Lower lobe of right lung (tissue), 2 donors: ENCODE measurements at regions not wholly inside any gene's neighbourhood (a gene's known extent, or its start where the extent isn't known, plus 50 kb on each side); places are given as distances from the start of the nearest gene placed in this dataset.
"Not testable (repeated sequence)": the region's sequence is repeated elsewhere in the genome, so short reads cannot be mapped to it uniquely, and the experiment has no call there.

Experiments
- ATAC-seq, 2 donors: fragments of 200-7000 bp; cut with Tn5 transposase; one replicate each; pipeline ENCODE4 v1.9.1; 2020 to 2022; ENCODE audit warnings: mild to moderate bottlenecking in 2 of 2, moderate library complexity in 2 of 2
- DNase-seq: peaks from one replicate; pipeline ENCODE4 v3.0.0-alpha.2; 2020
- H3K27ac ChIP-seq: fragments of 200-600 bp; one replicate; pipeline ENCODE4 v1.8.0; 2022
- H3K27me3 ChIP-seq: fragments of 200-600 bp; one replicate; pipeline ENCODE4 v1.8.0; 2022; ENCODE audit warnings: low read depth
- H3K36me3 ChIP-seq: fragments of 200-600 bp; one replicate; pipeline ENCODE4 v1.8.0; 2022; ENCODE audit warnings: mild to moderate bottlenecking
- H3K4me1 ChIP-seq: fragments of 200-600 bp; one replicate; pipeline ENCODE4 v1.8.0; 2022
- H3K4me3 ChIP-seq: fragments of 200-600 bp; one replicate; pipeline ENCODE4 v1.8.0; 2022; ENCODE audit warnings: mild to moderate bottlenecking
- H3K9me3 ChIP-seq: fragments of 200-600 bp; one replicate; pipeline ENCODE4 v1.8.0; 2022
- CTCF ChIP-seq: fragments of 200-600 bp; IDR thresholded peaks from one replicate; pipeline ENCODE4 v1.8.0; 2022; ENCODE audit warnings: antibody characterized with exemption, mild to moderate bottlenecking
- intact Hi-C: fragments of 100-400 bp; cut with DNase I; formaldehyde crosslinking; loops from one replicate; pipeline ENCODE4 v1.11.0; 2022
- donor health status: DM: no; HTN: yes; CAD: no; lungs with severe emphysema.

- Histone ChIP-seq H3K36me3 (no peaks in the 10 kb centered on the region), H3K4me1 (no peaks in the 10 kb centered on the region), H3K27ac (no peak overlapping the region), H3K9me3 (no peaks in the 10 kb centered on the region), H3K27me3 (no peaks in the 10 kb centered on the region), H3K4me3 (no peak overlapping the region)
- ATAC-seq (no peak), DNase-seq (no peak)
- intact Hi-C loops: no loop called here
- TF ChIP-seq CTCF: no peak
Measured at GRCh38 chr6:110542311-110543024, 66.1 kb upstream of the SLC22A16 start.

GRCh38 chr6:110541701-110542309 lies 65.4 kb upstream of the SLC22A16 start:
- H3K4me3 ChIP-seq: no peak overlapping the region
- no peaks in the 10 kb centered on the region for H3K36me3 ChIP-seq
- intact Hi-C loops: no loop called here
- H3K27me3 ChIP-seq: no peaks in the 10 kb centered on the region
- no peaks in the 10 kb centered on the region for H3K4me1 ChIP-seq
- TF ChIP-seq CTCF: no peak
- DNase-seq (no peak), ATAC-seq (no peak)
- no peak overlapping the region for H3K27ac ChIP-seq
- H3K9me3 ChIP-seq: no peaks in the 10 kb centered on the region

GRCh38 chr6:110539277-110540019 lies 63.0 kb upstream of the SLC22A16 start:
- not testable (repeated sequence) for H3K4me3 ChIP-seq

GRCh38 chr6:110538416-110539160 lies 62.2 kb upstream of the SLC22A16 start:
- Histone ChIP-seq H3K27ac (no peak overlapping the region), H3K4me3 (no peak overlapping the region), H3K9me3 (no peaks in the 10 kb centered on the region), H3K36me3 (no peaks in the 10 kb centered on the region), H3K27me3 (no peaks in the 10 kb centered on the region), H3K4me1 (no peaks in the 10 kb centered on the region)
- no peak for TF ChIP-seq CTCF
- DNase-seq (no peak), ATAC-seq (no peak)
- intact Hi-C loops: no loop called here

More at GRCh38 chr6:110539277-110540019, 63.0 kb upstream of the SLC22A16 start:
- intact Hi-C loops, H3K9me3 ChIP-seq, ATAC-seq, H3K27me3 ChIP-seq, DNase-seq, H3K4me1 ChIP-seq, H3K36me3 ChIP-seq, H3K27ac ChIP-seq: not testable (repeated sequence)

GRCh38 chr6:110537208-110538123 lies 61.1 kb upstream of the SLC22A16 start:
- Histone ChIP-seq H3K27ac (no peak overlapping the region), H3K4me3 (no peak overlapping the region), H3K4me1 (no peaks in the 10 kb centered on the region), H3K36me3 (no peaks in the 10 kb centered on the region), H3K27me3 (no peaks in the 10 kb centered on the region), H3K9me3 (no peaks in the 10 kb centered on the region)
- intact Hi-C loops: no loop called here
- no peak for TF ChIP-seq CTCF
- no peak for DNase-seq
- peak; percentile 47 to 57 for ATAC-seq
